ENCODE measurements at regions not wholly inside any gene's neighbourhood (a gene's known extent, or its start where the extent isn't known, plus 50 kb on each side); places are given as distances from the start of the nearest gene placed in this dataset.

DNA sequence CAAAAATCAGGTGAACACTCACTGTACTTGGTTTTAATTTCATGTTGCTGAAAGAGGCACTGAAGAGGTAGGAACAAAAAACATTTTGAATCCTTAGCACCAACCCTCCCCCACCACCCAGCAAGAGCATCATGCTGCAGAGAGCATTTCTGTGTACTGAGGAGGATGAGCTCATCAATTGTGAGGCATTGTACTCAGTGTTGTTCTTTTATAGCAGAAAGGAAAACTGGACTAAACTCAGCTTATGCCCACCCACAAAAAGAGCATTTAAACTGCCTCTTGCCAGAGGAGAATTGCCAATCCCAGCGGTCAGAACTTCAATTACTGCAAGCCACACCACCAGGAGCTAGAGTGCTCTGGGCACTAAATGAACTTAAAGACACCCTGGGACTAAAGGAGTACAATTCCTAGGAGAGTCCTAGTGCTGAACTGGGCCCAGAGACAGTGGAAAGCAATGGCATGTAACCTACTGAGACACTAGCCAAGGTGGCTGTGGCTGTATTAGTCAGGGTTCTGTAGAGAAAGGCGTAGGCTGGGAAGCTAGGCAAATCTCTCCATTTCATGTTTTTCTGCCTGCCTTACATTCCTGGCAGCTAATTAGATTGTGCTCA is 280.7 kb upstream of the KLHL4 start:
- Histone ChIP-seq H3K9me3 (ENCODE audit: control insufficient read depth in 2 of 2, insufficient read depth in 1 of 2, low read length in 1 of 2) (no peaks in the 10 kb centered on the region), H3K27ac (ENCODE audit: low read depth in 1 of 2, low read length in 1 of 2) (no peak overlapping the region), H3K4me3 (ENCODE audit: low read length in 2 of 2) (no peak overlapping the region), H3K4me1 (ENCODE audit: control insufficient read depth in 2 of 2, insufficient read depth in 2 of 2, low read length in 2 of 2) (no peaks in the 10 kb centered on the region), H3K36me3 (ENCODE audit: control insufficient read depth in 2 of 2, insufficient read depth in 2 of 2, low read length in 1 of 2) (no peaks in the 10 kb centered on the region), H3K27me3 (ENCODE audit: control insufficient read depth in 2 of 2, insufficient read depth in 1 of 2, low read length in 1 of 2) (no peaks in the 10 kb centered on the region)
- 93% methylated on average over 2 of the region's 2 CpGs for WGBS
- no peak for DNase-seq (ENCODE audit: low read depth in 6 of 9, low spot score in 9 of 9)

DNA sequence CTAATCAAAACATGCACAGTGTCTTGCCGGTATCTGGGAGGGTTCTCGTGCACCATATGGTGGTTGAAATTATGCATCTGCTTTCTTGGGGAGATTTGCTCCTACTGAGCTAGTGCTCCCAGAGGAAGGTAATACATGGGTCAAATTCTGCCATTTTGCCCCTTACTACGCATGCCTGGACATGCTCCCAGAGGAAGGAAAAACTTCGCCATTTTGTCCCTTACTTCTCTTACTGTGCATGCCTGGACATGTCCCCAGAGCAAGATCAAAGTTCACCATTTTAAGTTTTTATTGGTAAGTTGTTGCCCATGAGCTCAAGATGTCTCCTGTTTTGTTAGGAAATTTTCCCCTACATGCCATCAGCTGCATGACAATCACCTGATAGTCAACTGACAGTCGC is 252.1 kb upstream of the KLHL4 start:
- Histone ChIP-seq H3K4me1 (ENCODE audit: control insufficient read depth in 2 of 2, insufficient read depth in 2 of 2, low read length in 2 of 2) (no peaks in the 10 kb centered on the region), H3K9me3 (ENCODE audit: control insufficient read depth in 2 of 2, insufficient read depth in 1 of 2, low read length in 1 of 2) (no peaks in the 10 kb centered on the region), H3K4me3 (ENCODE audit: low read length in 2 of 2) (no peak overlapping the region), H3K27me3 (ENCODE audit: control insufficient read depth in 2 of 2, insufficient read depth in 1 of 2, low read length in 1 of 2) (no peaks in the 10 kb centered on the region), H3K27ac (ENCODE audit: low read depth in 1 of 2, low read length in 1 of 2) (no peak overlapping the region), H3K36me3 (ENCODE audit: control insufficient read depth in 2 of 2, insufficient read depth in 2 of 2, low read length in 1 of 2) (no peaks in the 10 kb centered on the region)
- DNase-seq (ENCODE audit: low read depth in 6 of 9, low spot score in 9 of 9): no peak
- WGBS: 93% methylated on average over 5 of the region's 5 CpGs

DNA sequence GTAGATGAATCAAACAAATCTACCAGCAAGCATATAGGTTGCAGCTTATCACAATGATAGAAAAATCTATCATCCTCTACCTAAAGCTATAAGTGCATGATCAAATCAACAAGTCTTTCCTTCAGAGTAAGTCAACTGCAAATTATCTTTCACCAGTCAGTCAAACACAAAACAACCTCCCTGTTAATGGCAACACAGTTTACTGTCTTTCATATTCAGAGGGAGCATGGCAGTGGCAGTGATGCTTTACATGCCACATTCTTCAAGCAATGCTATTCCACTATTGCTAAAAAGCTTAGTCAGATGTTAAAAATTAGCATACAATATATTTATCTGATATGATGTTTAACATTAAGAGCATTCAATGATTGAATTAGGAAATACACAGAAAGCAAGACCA is 245.1 kb upstream of the KLHL4 start:
- H3K27ac ChIP-seq (ENCODE audit: low read depth in 1 of 2, low read length in 1 of 2): no peak overlapping the region
- no peak overlapping the region for H3K4me3 ChIP-seq (ENCODE audit: low read length in 2 of 2)
- no peaks in the 10 kb centered on the region for H3K4me1 ChIP-seq (ENCODE audit: control insufficient read depth in 2 of 2, insufficient read depth in 2 of 2, low read length in 2 of 2)
- no peak for DNase-seq (ENCODE audit: low read depth in 6 of 9, low spot score in 9 of 9)
- H3K27me3 ChIP-seq (ENCODE audit: control insufficient read depth in 2 of 2, insufficient read depth in 1 of 2, low read length in 1 of 2): no peaks in the 10 kb centered on the region
- no peaks in the 10 kb centered on the region for H3K9me3 ChIP-seq (ENCODE audit: control insufficient read depth in 2 of 2, insufficient read depth in 1 of 2, low read length in 1 of 2)
- H3K36me3 ChIP-seq (ENCODE audit: control insufficient read depth in 2 of 2, insufficient read depth in 2 of 2, low read length in 1 of 2): no peaks in the 10 kb centered on the region

DNA sequence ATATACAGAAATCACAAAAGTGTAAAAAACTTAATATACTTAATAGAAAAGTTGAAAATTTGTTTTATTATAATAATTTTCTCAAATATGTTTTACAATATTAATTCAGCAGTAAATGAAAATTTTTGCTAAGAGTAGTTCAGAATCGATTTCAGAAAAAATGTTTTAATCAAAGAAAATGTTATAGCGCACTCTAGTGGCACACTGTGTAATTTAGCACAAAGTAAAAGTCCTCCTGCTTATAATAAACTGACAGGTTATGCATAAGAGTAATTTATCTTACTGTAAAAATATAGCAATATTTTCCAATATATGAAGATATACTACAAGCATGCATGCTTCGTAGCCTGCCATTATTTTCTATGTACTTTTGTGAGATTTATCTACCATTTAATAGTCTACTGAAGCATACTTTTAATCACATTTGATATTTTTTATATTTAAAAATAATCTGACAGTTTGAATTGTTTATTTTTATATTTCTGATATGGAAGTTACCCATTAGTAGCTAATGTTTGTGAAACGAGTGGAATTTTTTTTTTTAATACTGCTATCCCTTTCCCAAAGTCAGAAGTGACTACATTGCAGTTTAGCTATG is 217.9 kb upstream of the KLHL4 start:
- peak in 2 of 9 donors; percentile 3 to 18 for DNase-seq (ENCODE audit: low read depth in 6 of 9, low spot score in 9 of 9)
- no peak overlapping the region for H3K4me3 ChIP-seq (ENCODE audit: low read length in 2 of 2)
- H3K9me3 ChIP-seq (ENCODE audit: control insufficient read depth in 2 of 2, insufficient read depth in 1 of 2, low read length in 1 of 2): no peaks in the 10 kb centered on the region
- 8% methylated on average over 4 of the region's 4 CpGs for WGBS
- H3K27me3 ChIP-seq (ENCODE audit: control insufficient read depth in 2 of 2, insufficient read depth in 1 of 2, low read length in 1 of 2): no peaks in the 10 kb centered on the region
- no peak overlapping the region for H3K27ac ChIP-seq (ENCODE audit: low read depth in 1 of 2, low read length in 1 of 2)
- H3K36me3 ChIP-seq (ENCODE audit: control insufficient read depth in 2 of 2, insufficient read depth in 2 of 2, low read length in 1 of 2): no peaks in the 10 kb centered on the region
- no peaks in the 10 kb centered on the region for H3K4me1 ChIP-seq (ENCODE audit: control insufficient read depth in 2 of 2, insufficient read depth in 2 of 2, low read length in 2 of 2)

DNA sequence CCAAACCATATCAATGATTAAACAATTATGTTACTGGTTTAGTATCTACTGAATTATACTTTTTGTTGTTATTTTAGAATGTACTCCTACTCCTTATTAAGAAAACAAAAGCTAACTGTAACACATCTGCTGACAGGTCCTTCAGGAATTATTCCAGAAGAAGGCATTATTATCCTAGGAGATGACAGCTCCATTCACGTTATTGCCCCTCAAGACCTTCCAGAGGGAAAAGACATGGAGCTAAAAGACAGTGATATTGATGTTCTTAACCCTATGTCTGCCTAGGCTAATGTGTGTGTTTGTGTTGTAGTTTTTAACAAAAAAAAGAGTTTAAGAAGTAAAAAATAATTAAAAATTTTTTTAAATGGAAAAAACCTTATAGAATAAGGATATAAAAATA is 206.8 kb upstream of the KLHL4 start:
- DNase-seq (ENCODE audit: low read depth in 6 of 9, low spot score in 9 of 9): no peak
- H3K27me3 ChIP-seq (ENCODE audit: control insufficient read depth in 2 of 2, insufficient read depth in 1 of 2, low read length in 1 of 2): no peaks in the 10 kb centered on the region
- H3K27ac ChIP-seq (ENCODE audit: low read depth in 1 of 2, low read length in 1 of 2): no peak overlapping the region
- no peaks in the 10 kb centered on the region for H3K4me1 ChIP-seq (ENCODE audit: control insufficient read depth in 2 of 2, insufficient read depth in 2 of 2, low read length in 2 of 2)
- H3K4me3 ChIP-seq (ENCODE audit: low read length in 2 of 2): no peak overlapping the region
- no peaks in the 10 kb centered on the region for H3K9me3 ChIP-seq (ENCODE audit: control insufficient read depth in 2 of 2, insufficient read depth in 1 of 2, low read length in 1 of 2)
- WGBS: 80% methylated on average over 1 of the region's 1 CpG
- no peaks in the 10 kb centered on the region for H3K36me3 ChIP-seq (ENCODE audit: control insufficient read depth in 2 of 2, insufficient read depth in 2 of 2, low read length in 1 of 2)

DNA sequence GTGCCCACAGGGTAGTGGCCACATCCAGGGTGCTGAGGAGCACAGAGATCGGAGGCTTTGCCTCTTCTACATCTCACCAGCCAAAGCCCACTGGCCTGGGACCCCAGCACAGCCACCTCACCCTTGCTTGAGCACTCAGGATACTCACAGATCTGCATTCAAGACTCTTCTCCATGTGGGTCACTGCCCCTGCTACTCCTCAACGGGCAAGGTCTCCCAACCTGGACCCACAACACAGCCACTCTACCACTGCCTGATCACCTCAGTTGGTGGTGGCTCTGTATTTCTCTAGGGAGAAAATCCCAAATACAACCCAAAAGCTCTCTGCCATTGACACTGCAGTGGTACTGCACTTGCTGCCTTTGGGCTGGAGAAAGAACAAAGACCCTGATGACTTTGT is 190.3 kb upstream of the KLHL4 start:
- Histone ChIP-seq H3K4me1 (ENCODE audit: control insufficient read depth in 2 of 2, insufficient read depth in 2 of 2, low read length in 2 of 2) (no peaks in the 10 kb centered on the region), H3K27me3 (ENCODE audit: control insufficient read depth in 2 of 2, insufficient read depth in 1 of 2, low read length in 1 of 2) (no peaks in the 10 kb centered on the region), H3K9me3 (ENCODE audit: control insufficient read depth in 2 of 2, insufficient read depth in 1 of 2, low read length in 1 of 2) (no peaks in the 10 kb centered on the region), H3K4me3 (ENCODE audit: low read length in 2 of 2) (no peak overlapping the region), H3K36me3 (ENCODE audit: control insufficient read depth in 2 of 2, insufficient read depth in 2 of 2, low read length in 1 of 2) (no peaks in the 10 kb centered on the region), H3K27ac (ENCODE audit: low read depth in 1 of 2, low read length in 1 of 2) (no peak overlapping the region)
- DNase-seq (ENCODE audit: low read depth in 6 of 9, low spot score in 9 of 9): no peak
- 90% methylated on average over 2 of the region's 2 CpGs for WGBS

DNA sequence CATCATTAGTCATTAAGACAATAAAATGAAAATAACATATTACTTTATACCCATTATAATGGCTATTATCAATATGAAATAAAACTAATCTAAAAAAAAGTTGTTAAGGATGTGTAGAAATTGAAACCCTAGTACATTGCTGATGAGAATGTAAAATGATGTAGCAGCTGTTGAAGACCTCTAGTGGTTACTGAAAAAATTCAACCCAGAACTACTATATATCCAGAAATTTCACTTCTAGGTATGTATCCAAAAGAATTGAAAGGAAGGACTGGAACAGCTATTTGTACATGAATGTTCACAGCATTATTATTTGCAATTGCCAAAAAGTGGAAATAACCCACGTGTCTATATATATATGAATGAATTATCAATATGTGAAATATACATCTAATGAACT is 180.3 kb upstream of the KLHL4 start:
- H3K4me1 ChIP-seq (ENCODE audit: control insufficient read depth in 2 of 2, insufficient read depth in 2 of 2, low read length in 2 of 2): no peaks in the 10 kb centered on the region
- no peaks in the 10 kb centered on the region for H3K27me3 ChIP-seq (ENCODE audit: control insufficient read depth in 2 of 2, insufficient read depth in 1 of 2, low read length in 1 of 2)
- no peak for DNase-seq (ENCODE audit: low read depth in 6 of 9, low spot score in 9 of 9)
- H3K27ac ChIP-seq (ENCODE audit: low read depth in 1 of 2, low read length in 1 of 2): no peak overlapping the region
- H3K9me3 ChIP-seq (ENCODE audit: control insufficient read depth in 2 of 2, insufficient read depth in 1 of 2, low read length in 1 of 2): no peaks in the 10 kb centered on the region
- WGBS: 64% methylated on average over 1 of the region's 1 CpG
- no peaks in the 10 kb centered on the region for H3K36me3 ChIP-seq (ENCODE audit: control insufficient read depth in 2 of 2, insufficient read depth in 2 of 2, low read length in 1 of 2)
- no peak overlapping the region for H3K4me3 ChIP-seq (ENCODE audit: low read length in 2 of 2)

DNA sequence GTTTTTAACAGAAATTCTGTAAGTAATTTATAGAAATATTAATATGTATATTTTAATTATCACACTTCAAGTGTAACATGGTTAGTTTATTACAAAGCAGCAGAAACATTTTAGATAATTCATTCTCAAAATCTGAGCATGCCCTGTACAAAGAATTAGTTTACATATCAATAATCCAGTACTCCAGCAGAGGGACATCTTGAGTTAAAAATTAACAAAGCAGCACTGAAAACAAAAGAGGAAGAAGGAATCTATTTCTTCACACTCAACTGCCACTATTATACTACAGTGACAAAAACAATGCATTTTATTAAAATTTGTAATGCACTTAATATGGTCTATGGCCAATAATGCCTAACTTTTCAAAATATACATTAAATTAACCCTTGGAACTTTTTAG is 179.1 kb upstream of the KLHL4 start:
- no peak for DNase-seq (ENCODE audit: low read depth in 6 of 9, low spot score in 9 of 9)
- Histone ChIP-seq H3K9me3 (ENCODE audit: control insufficient read depth in 2 of 2, insufficient read depth in 1 of 2, low read length in 1 of 2) (no peaks in the 10 kb centered on the region), H3K27me3 (ENCODE audit: control insufficient read depth in 2 of 2, insufficient read depth in 1 of 2, low read length in 1 of 2) (no peaks in the 10 kb centered on the region)

DNA sequence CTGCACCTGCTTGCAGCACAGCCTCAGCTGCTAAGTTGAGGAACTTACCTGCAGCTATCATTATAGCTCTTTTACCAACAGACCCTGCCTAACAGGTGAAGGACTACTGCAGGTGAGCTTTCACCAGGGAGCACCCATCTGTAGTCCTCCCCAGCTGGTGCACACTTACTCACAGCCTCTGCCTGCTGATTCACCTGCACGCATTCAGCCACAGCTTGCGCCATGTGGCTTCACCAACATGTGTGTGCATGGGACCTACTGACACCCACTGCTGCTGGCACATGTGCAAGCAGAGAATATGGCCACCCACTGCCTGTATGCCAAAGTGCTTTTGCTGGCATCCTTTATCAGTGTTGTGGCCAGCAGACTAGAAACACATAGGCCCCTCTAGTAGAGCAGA is 146.7 kb upstream of the KLHL4 start:
- no peak overlapping the region for H3K27ac ChIP-seq (ENCODE audit: low read depth in 1 of 2, low read length in 1 of 2)
- H3K4me1 ChIP-seq (ENCODE audit: control insufficient read depth in 2 of 2, insufficient read depth in 2 of 2, low read length in 2 of 2): no peaks in the 10 kb centered on the region
- no peaks in the 10 kb centered on the region for H3K27me3 ChIP-seq (ENCODE audit: control insufficient read depth in 2 of 2, insufficient read depth in 1 of 2, low read length in 1 of 2)
- H3K4me3 ChIP-seq (ENCODE audit: low read length in 2 of 2): no peak overlapping the region
- H3K36me3 ChIP-seq (ENCODE audit: control insufficient read depth in 2 of 2, insufficient read depth in 2 of 2, low read length in 1 of 2): no peaks in the 10 kb centered on the region
- no peak for DNase-seq (ENCODE audit: low read depth in 6 of 9, low spot score in 9 of 9)
- WGBS: 95% methylated on average over 2 of the region's 2 CpGs
- H3K9me3 ChIP-seq (ENCODE audit: control insufficient read depth in 2 of 2, insufficient read depth in 1 of 2, low read length in 1 of 2): peaks cover 0 to 5% of the 10 kb centered on the region in 2 donors

More for the DNA sequence above, 179.1 kb upstream of the KLHL4 start:
- no peak overlapping the region for H3K27ac ChIP-seq (ENCODE audit: low read depth in 1 of 2, low read length in 1 of 2)
- no peaks in the 10 kb centered on the region for H3K4me1 ChIP-seq (ENCODE audit: control insufficient read depth in 2 of 2, insufficient read depth in 2 of 2, low read length in 2 of 2)
- no peaks in the 10 kb centered on the region for H3K36me3 ChIP-seq (ENCODE audit: control insufficient read depth in 2 of 2, insufficient read depth in 2 of 2, low read length in 1 of 2)
- no peak overlapping the region for H3K4me3 ChIP-seq (ENCODE audit: low read length in 2 of 2)

Data from thymus (tissue), 11 donors.